ENCODE measurements at regions not wholly inside any gene's neighbourhood (a gene's known extent, or its start where the extent isn't known, plus 50 kb on each side); places are given as distances from the start of the nearest gene placed in this dataset.
"Not testable (repeated sequence)": the region's sequence is repeated elsewhere in the genome, so short reads cannot be mapped to it uniquely, and the experiment has no call there.

GRCh38 chr14:53668897-53669296 is 287.7 kb downstream of the BMP4 start:
- no peak for DNase-seq (ENCODE audit: low read depth)

GRCh38 chr14:53663709-53664108 is 292.9 kb downstream of the BMP4 start:
- DNase-seq (ENCODE audit: low read depth), result peak; percentile 24

- no peak for DNase-seq (ENCODE audit: low read depth)
Measured at GRCh38 chr14:53655080-53655785, 301.4 kb downstream of the BMP4 start.

GRCh38 chr14:53652068-53652467 is 304.6 kb downstream of the BMP4 start:
- no peak for DNase-seq (ENCODE audit: low read depth)

GRCh38 chr14:53651096-53651740 is 305.4 kb downstream of the BMP4 start:
- no peak for DNase-seq (ENCODE audit: low read depth)

GRCh38 chr14:53646925-53647324 is 309.7 kb downstream of the BMP4 start:
- no peak for DNase-seq (ENCODE audit: low read depth)

GRCh38 chr14:53640695-53641094 is 315.9 kb downstream of the BMP4 start:
- DNase-seq (ENCODE audit: low read depth), result no peak

GRCh38 chr14:53638966-53639365 is 317.7 kb downstream of the BMP4 start:
- DNase-seq (ENCODE audit: low read depth), result no peak

- DNase-seq (ENCODE audit: low read depth), result no peak
Measured at GRCh38 chr14:53634793-53635192, 321.8 kb downstream of the BMP4 start.

- no peak for DNase-seq (ENCODE audit: low read depth)
Measured at GRCh38 chr14:53630336-53630735, 326.3 kb downstream of the BMP4 start.

GRCh38 chr14:53628732-53629430 is 327.7 kb downstream of the BMP4 start:
- no peak for DNase-seq (ENCODE audit: low read depth)

GRCh38 chr14:53628261-53628660 is 328.4 kb downstream of the BMP4 start:
- no peak for DNase-seq (ENCODE audit: low read depth)

GRCh38 chr14:53626761-53627160 is 329.9 kb downstream of the BMP4 start:
- no peak for DNase-seq (ENCODE audit: low read depth)

- DNase-seq (ENCODE audit: low read depth), result no peak
Measured at GRCh38 chr14:53622447-53622846, 334.2 kb downstream of the BMP4 start.

- no peak for DNase-seq (ENCODE audit: low read depth)
Measured at GRCh38 chr14:53621921-53622320, 334.7 kb downstream of the BMP4 start.

- DNase-seq (ENCODE audit: low read depth), result no peak
Measured at GRCh38 chr14:53621433-53621832, 335.2 kb downstream of the BMP4 start.

- no peak for DNase-seq (ENCODE audit: low read depth)
Measured at GRCh38 chr14:53620890-53621289, 335.7 kb downstream of the BMP4 start.

- no peak for DNase-seq (ENCODE audit: low read depth)
Measured at GRCh38 chr14:53620317-53620716, 336.3 kb downstream of the BMP4 start.

GRCh38 chr14:53619691-53620231 is 336.9 kb downstream of the BMP4 start:
- DNase-seq (ENCODE audit: low read depth), result peak; percentile 26

- DNase-seq (ENCODE audit: low read depth), result not testable (repeated sequence)
Measured at GRCh38 chr14:53616536-53616935, 340.1 kb downstream of the BMP4 start.

GRCh38 chr14:53615252-53615651 is 341.4 kb downstream of the BMP4 start:
- no peak for DNase-seq (ENCODE audit: low read depth)

- DNase-seq (ENCODE audit: low read depth), result no peak
Measured at GRCh38 chr14:53613404-53614253, 343.0 kb downstream of the BMP4 start.

All from fibroblast of gingiva (primary cell).